Panc1 (cell line): ENCODE measurements at regions not wholly inside any gene's neighbourhood (a gene's known extent, or its start where the extent isn't known, plus 50 kb on each side); places are given as distances from the start of the nearest gene placed in this dataset.

Source experiments
- ATAC-seq: fragments of 200-7000 bp; cut with Tn5 transposase; 2 replicates; pipeline ENCODE4 v1.9.1; 2020; ENCODE audit warnings: mild to moderate bottlenecking, moderate library complexity
- BruUV-seq: library from RNA; stranded (reverse); fragments of 400-500 nt; replicated peaks from 2 replicates; lab custom pipeline; 2021; lab: Mats Ljungman, UMichigan
- CTCF ChIA-PET: fragments of 300-600 bp; sonication (Branson Sonifier 250); formaldehyde crosslinking; loops from one replicate; lab custom pipeline; 2022; ENCODE audit warnings: antibody characterized with exemption; lab: Charles Lee
- POLR2A ChIA-PET: fragments of 300-600 bp; sonication (Branson Sonifier 250); formaldehyde crosslinking; loops from one replicate; lab custom pipeline; 2022; ENCODE audit warnings: antibody characterized with exemption; lab: Charles Lee
- DNase-seq: peaks from one replicate; pipeline ENCODE4 v3.0.0-alpha.2; 2010; ENCODE audit warnings: low read depth, low spot score
- H3K27ac ChIP-seq: 2 replicates; pipeline ENCODE4 v1.5.1; 2011; ENCODE audit warnings: mild to moderate bottlenecking, low read length, inconsistent platforms
- H3K27me3 ChIP-seq: fragments of 200-500 bp; sonication (Bioruptor generic); 2 replicates; pipeline ENCODE4 v1.6.0; 2014; ENCODE audit warnings: low read length, inconsistent platforms; ENCODE audit not compliant: control insufficient read depth, insufficient read depth
- H3K36me3 ChIP-seq: fragments of 200-500 bp; sonication (Bioruptor generic); 2 replicates; pipeline ENCODE4 v1.5.1; 2014; ENCODE audit warnings: inconsistent platforms, mild to moderate bottlenecking, low read length, moderate library complexity; ENCODE audit not compliant: control insufficient read depth, insufficient read depth
- H3K4me1 ChIP-seq: 2 replicates; pipeline ENCODE4 v1.5.1; 2011; ENCODE audit warnings: inconsistent platforms, mild to moderate bottlenecking, low read length, moderate library complexity; ENCODE audit not compliant: control insufficient read depth, insufficient read depth
- H3K4me3 ChIP-seq, 2 experiments: 2 replicates each; pipeline ENCODE4 v1.5.1; 2011 to 2012; ENCODE audit warnings: low read depth in 2 of 2, low read length in 2 of 2, mild to moderate bottlenecking in 2 of 2, inconsistent platforms in 1 of 2, moderate library complexity in 1 of 2
- H3K9me3 ChIP-seq: fragments of 200-500 bp; sonication (Bioruptor generic); 2 replicates; pipeline ENCODE4 v1.5.1; 2014; ENCODE audit warnings: low read depth, mild to moderate bottlenecking, inconsistent platforms, low read length, moderate library complexity; ENCODE audit not compliant: control insufficient read depth, insufficient read depth
- POLR2AphosphoS5 ChIP-seq: IDR thresholded peaks from 2 replicates; pipeline ENCODE4 v1.6.1; 2012; ENCODE audit warnings: mild to moderate bottlenecking, low read depth, low read length, moderate library complexity
- SIN3A ChIP-seq: IDR thresholded peaks from 2 replicates; pipeline ENCODE4 v1.6.1; 2012; ENCODE audit warnings: low read depth, mild to moderate bottlenecking, low read length, moderate library complexity, borderline replicate concordance; ENCODE audit not compliant: insufficient read depth
- TCF7L2 ChIP-seq: IDR thresholded peaks from 2 replicates; pipeline ENCODE4 v1.6.1; 2011; ENCODE audit warnings: mild to moderate bottlenecking, low read depth, low read length, inconsistent platforms
- in situ Hi-C: cut with HindIII; loops from 2 replicates; pipeline ENCODE4 v1.10.0; 2016; ENCODE audit warnings: low sequenced_read_pairs, low pct_unique_long_range_greater_than_20kb
- intact Hi-C: fragments of 100-400 bp; cut with micrococcal nuclease; formaldehyde crosslinking; loops from one replicate; pipeline ENCODE4 v1.10.0; 2022; ENCODE audit not compliant: unreplicated experiment
- TF ChIP-seq, protein P1 (sequence below): fragments of 450-650 bp; IDR thresholded peaks from 2 replicates; pipeline ENCODE4 v1.5.1; 2017; ENCODE audit warnings: mild to moderate bottlenecking
- TF ChIP-seq, protein P2 (sequence below), 2 experiments: IDR thresholded peaks; 2 replicates each; pipeline ENCODE4 v1.6.1; 2011 to 2012; ENCODE audit warnings: low read depth in 2 of 2, control low read depth in 1 of 2, low read length in 1 of 2, mild to moderate bottlenecking in 1 of 2, moderate library complexity in 1 of 2; ENCODE audit not compliant: insufficient read depth in 1 of 2

DNA sequence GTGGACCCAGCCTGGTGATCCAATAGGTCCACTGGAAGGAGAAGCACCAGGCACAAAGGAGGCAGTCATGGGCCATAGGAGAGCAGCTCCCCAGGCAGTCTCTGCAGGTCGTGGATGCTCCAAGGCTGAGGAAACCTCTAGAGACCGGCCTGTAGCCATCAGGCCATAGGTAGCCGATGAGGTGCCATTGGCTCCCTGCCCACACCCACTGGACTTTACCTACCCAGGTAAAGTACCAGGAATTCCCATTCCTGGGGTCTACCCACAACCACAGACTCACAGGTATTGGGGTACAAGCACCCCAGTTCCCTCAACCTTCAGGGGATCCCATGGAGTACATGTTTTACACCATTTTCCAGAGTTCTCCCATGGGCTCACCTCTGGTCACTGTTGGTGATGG, 188.0 kb upstream of the TCERG1L start:
- DNase-seq (no peak), ATAC-seq (no peak)
- Histone ChIP-seq H3K4me1 (no peaks in the 10 kb centered on the region), H3K36me3 (no peaks in the 10 kb centered on the region), H3K27ac (no peak overlapping the region), H3K9me3 (peaks cover 7% of the 10 kb centered on the region; the same call in 1 of the 2 replicates), H3K4me3 (no peak overlapping the region), H3K27me3 (0 out of 2 replicates have a peak, but pooled peaks cover 3% of the 10 kb centered on the region)
- ChIA-PET POLR2A (no interaction called here), CTCF (no interaction called here)
- TF ChIP-seq, protein P1, sequence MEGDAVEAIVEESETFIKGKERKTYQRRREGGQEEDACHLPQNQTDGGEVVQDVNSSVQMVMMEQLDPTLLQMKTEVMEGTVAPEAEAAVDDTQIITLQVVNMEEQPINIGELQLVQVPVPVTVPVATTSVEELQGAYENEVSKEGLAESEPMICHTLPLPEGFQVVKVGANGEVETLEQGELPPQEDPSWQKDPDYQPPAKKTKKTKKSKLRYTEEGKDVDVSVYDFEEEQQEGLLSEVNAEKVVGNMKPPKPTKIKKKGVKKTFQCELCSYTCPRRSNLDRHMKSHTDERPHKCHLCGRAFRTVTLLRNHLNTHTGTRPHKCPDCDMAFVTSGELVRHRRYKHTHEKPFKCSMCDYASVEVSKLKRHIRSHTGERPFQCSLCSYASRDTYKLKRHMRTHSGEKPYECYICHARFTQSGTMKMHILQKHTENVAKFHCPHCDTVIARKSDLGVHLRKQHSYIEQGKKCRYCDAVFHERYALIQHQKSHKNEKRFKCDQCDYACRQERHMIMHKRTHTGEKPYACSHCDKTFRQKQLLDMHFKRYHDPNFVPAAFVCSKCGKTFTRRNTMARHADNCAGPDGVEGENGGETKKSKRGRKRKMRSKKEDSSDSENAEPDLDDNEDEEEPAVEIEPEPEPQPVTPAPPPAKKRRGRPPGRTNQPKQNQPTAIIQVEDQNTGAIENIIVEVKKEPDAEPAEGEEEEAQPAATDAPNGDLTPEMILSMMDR, result no peak
- TF ChIP-seq POLR2AphosphoS5 (no peak), SIN3A (no peak), TCF7L2 (no peak)
- TF ChIP-seq, protein P2, sequence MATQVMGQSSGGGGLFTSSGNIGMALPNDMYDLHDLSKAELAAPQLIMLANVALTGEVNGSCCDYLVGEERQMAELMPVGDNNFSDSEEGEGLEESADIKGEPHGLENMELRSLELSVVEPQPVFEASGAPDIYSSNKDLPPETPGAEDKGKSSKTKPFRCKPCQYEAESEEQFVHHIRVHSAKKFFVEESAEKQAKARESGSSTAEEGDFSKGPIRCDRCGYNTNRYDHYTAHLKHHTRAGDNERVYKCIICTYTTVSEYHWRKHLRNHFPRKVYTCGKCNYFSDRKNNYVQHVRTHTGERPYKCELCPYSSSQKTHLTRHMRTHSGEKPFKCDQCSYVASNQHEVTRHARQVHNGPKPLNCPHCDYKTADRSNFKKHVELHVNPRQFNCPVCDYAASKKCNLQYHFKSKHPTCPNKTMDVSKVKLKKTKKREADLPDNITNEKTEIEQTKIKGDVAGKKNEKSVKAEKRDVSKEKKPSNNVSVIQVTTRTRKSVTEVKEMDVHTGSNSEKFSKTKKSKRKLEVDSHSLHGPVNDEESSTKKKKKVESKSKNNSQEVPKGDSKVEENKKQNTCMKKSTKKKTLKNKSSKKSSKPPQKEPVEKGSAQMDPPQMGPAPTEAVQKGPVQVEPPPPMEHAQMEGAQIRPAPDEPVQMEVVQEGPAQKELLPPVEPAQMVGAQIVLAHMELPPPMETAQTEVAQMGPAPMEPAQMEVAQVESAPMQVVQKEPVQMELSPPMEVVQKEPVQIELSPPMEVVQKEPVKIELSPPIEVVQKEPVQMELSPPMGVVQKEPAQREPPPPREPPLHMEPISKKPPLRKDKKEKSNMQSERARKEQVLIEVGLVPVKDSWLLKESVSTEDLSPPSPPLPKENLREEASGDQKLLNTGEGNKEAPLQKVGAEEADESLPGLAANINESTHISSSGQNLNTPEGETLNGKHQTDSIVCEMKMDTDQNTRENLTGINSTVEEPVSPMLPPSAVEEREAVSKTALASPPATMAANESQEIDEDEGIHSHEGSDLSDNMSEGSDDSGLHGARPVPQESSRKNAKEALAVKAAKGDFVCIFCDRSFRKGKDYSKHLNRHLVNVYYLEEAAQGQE (IDR thresholded peaks at IDR 0.05; ENCODE audit: insufficient read depth in 1 of 2, low read depth in 2 of 2, low read length in 1 of 2), result no peak
- intact Hi-C loops, result no loop called here
- BruUV-seq, result no TSS peak
- in situ Hi-C loops, result no loop called here

DNA sequence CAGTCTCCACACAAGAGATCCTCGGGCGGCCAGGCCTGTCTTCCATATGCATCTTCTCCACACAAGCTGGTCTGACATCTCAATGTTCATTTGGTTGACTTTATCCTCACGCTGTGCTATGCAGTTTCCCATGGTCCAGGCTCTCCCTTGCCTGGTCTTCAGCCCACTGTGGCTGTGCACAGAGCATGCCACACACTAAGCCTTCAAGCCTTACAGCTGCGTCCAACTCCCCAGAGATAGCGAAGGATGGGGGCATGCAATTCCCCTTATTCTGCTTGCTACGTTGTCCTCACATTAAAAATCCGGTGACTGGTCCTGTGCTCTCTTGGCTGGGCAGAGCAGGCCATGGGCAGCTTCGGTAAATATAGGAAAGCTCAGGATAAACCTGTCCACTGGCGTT, 188.7 kb upstream of the TCERG1L start:
- 0 out of 2 replicates have a peak, but pooled peaks cover 3% of the 10 kb centered on the region for H3K27me3 ChIP-seq
- intact Hi-C loops, result no loop called here
- in situ Hi-C loops, result no loop called here
- no TSS peak for BruUV-seq
- TF ChIP-seq, protein P2 (IDR thresholded peaks at IDR 0.05; ENCODE audit: insufficient read depth in 1 of 2, low read depth in 2 of 2, low read length in 1 of 2), result no peak
- TF ChIP-seq SIN3A, result no peak
- no peak for TF ChIP-seq TCF7L2
- TF ChIP-seq, protein P1, result no peak
- TF ChIP-seq POLR2AphosphoS5, result no peak
- CTCF ChIA-PET, result no interaction called here
- no peaks in the 10 kb centered on the region for H3K36me3 ChIP-seq
- no peak overlapping the region for H3K4me3 ChIP-seq
- DNase-seq, result no peak
- no peak overlapping the region for H3K27ac ChIP-seq
- no peaks in the 10 kb centered on the region for H3K4me1 ChIP-seq
- POLR2A ChIA-PET, result no interaction called here
- H3K9me3 ChIP-seq, result peaks cover 7% of the 10 kb centered on the region; the same call in 1 of the 2 replicates
- no peak for ATAC-seq
